Liver (tissue), 8 donors: ENCODE measurements at regions not wholly inside any gene's neighbourhood (a gene's known extent, or its start where the extent isn't known, plus 50 kb on each side); places are given as distances from the start of the nearest gene placed in this dataset.

Source experiments
- DNase-seq: peaks from one replicate; pipeline ENCODE4 v3.0.0-alpha.2; 2017; ENCODE audit warnings: low spot score
- H3K27ac ChIP-seq, 2 donors: one replicate each; pipeline ENCODE4 v1.7.0; 2013; ENCODE audit warnings: inconsistent platforms in 2 of 2, low read length in 2 of 2, control low read depth in 1 of 2, low read depth in 1 of 2, mild to moderate bottlenecking in 1 of 2
- H3K27me3 ChIP-seq, 4 donors: one replicate each; pipeline versions ENCODE4 v1.6.1 to v1.7.0; 2013; ENCODE audit warnings: low read length in 3 of 4, inconsistent platforms in 1 of 4, mild to moderate bottlenecking in 1 of 4, moderate library complexity in 1 of 4; ENCODE audit not compliant: control insufficient read depth in 4 of 4, insufficient read depth in 4 of 4
- H3K36me3 ChIP-seq, 4 donors: one replicate each; pipeline versions ENCODE4 v1.6.1 to v1.7.0; 2013; ENCODE audit warnings: low read length in 3 of 4, mild to moderate bottlenecking in 3 of 4, low read depth in 1 of 4, moderate library complexity in 1 of 4; ENCODE audit not compliant: control insufficient read depth in 4 of 4, insufficient read depth in 3 of 4
- H3K4me1 ChIP-seq, 4 donors: one replicate each; pipeline versions ENCODE4 v1.6.1 to v1.7.0; 2013; ENCODE audit warnings: low read length in 3 of 4, mild to moderate bottlenecking in 3 of 4, moderate library complexity in 1 of 4; ENCODE audit not compliant: control insufficient read depth in 4 of 4, insufficient read depth in 4 of 4
- H3K4me3 ChIP-seq, 3 donors: one replicate each; pipeline versions ENCODE4 v1.6.1 to v1.7.0; 2013; ENCODE audit warnings: low read length in 3 of 3, control low read depth in 1 of 3, low read depth in 1 of 3, mild to moderate bottlenecking in 1 of 3
- H3K9ac ChIP-seq, 2 donors: one replicate each; pipeline ENCODE4 v1.7.0; 2013; ENCODE audit warnings: low read length in 2 of 2, mild to moderate bottlenecking in 2 of 2, moderate library complexity in 2 of 2, control low read depth in 1 of 2, low read depth in 1 of 2
- H3K9me3 ChIP-seq, 4 donors: one replicate each; pipeline versions ENCODE4 v1.6.1 to v1.7.0; 2013; ENCODE audit warnings: low read length in 3 of 4; ENCODE audit not compliant: control insufficient read depth in 4 of 4
- EGR1 ChIP-seq, 2 donors: IDR thresholded peaks; 2 replicates each; pipeline ENCODE4 v1.6.1; 2016 to 2018; ENCODE audit warnings: antibody characterized with exemption in 2 of 2, low read depth in 2 of 2
- FOXA1 ChIP-seq: IDR thresholded peaks from 2 replicates; pipeline ENCODE4 v1.6.1; 2016; ENCODE audit warnings: antibody characterized with exemption
- FOXA2 ChIP-seq: IDR thresholded peaks from 2 replicates; pipeline ENCODE4 v1.6.1; 2016; ENCODE audit warnings: antibody characterized with exemption
- HNF4A ChIP-seq, 2 donors: conservative IDR thresholded peaks; 2 replicates each; pipeline ENCODE4 v1.6.1; 2016; ENCODE audit warnings: antibody characterized with exemption in 2 of 2, mild to moderate bottlenecking in 2 of 2
- HNF4G ChIP-seq: IDR thresholded peaks from 2 replicates; pipeline ENCODE4 v1.6.1; 2016; ENCODE audit warnings: antibody characterized with exemption
- NR2F2 ChIP-seq: IDR thresholded peaks from 2 replicates; pipeline ENCODE4 v1.6.1; 2016; ENCODE audit warnings: antibody characterized with exemption
- RAD21 ChIP-seq, 2 donors: IDR thresholded peaks; 2 replicates each; pipeline ENCODE4 v1.6.1; 2016; ENCODE audit warnings: antibody characterized with exemption in 2 of 2, mild to moderate bottlenecking in 2 of 2
- RXRA ChIP-seq, 2 donors: IDR thresholded peaks; 2 replicates each; pipeline ENCODE4 v1.6.1; 2017 to 2018; ENCODE audit warnings: antibody characterized with exemption in 2 of 2, mild to moderate bottlenecking in 1 of 2
- TAF1 ChIP-seq: conservative IDR thresholded peaks from 2 replicates; pipeline ENCODE4 v1.6.1; 2016; ENCODE audit warnings: antibody characterized with exemption, mild to moderate bottlenecking
- YY1 ChIP-seq: IDR thresholded peaks from 2 replicates; pipeline ENCODE4 v1.6.1; 2016; ENCODE audit warnings: antibody characterized with exemption, mild to moderate bottlenecking
- WGBS: extraction: QIAGEN DNeasy Blood & Tissue Kit; methylation state at CpG from one replicate; pipeline ENCODE4 v1.1.7; 2013; 5-methylcytosine and 5-hydroxymethylcytosine counted together
- TF ChIP-seq, protein P1 (sequence below): fragments of 150-350 bp; IDR thresholded peaks from 2 replicates; pipeline ENCODE4 v1.5.1; 2017; ENCODE audit warnings: improper control_type of control experiment, low read depth, low read length; ENCODE audit not compliant: missing input control
- TF ChIP-seq, protein P2 (sequence below): IDR thresholded peaks from 2 replicates; pipeline ENCODE4 v1.6.1; 2016; ENCODE audit warnings: antibody characterized with exemption
- TF ChIP-seq, protein P3 (sequence below): IDR thresholded peaks from 2 replicates; pipeline ENCODE4 v1.6.1; 2016; ENCODE audit warnings: antibody characterized with exemption
- TF ChIP-seq, protein P4 (sequence below): IDR thresholded peaks from 2 replicates; pipeline ENCODE4 v1.6.1; 2016; ENCODE audit warnings: antibody characterized with exemption
- donor health status: healthy.
- donor health status: healthy.
- donor health status: healthy.
- donor health status: healthy.
- donor health status: healthy.

DNA sequence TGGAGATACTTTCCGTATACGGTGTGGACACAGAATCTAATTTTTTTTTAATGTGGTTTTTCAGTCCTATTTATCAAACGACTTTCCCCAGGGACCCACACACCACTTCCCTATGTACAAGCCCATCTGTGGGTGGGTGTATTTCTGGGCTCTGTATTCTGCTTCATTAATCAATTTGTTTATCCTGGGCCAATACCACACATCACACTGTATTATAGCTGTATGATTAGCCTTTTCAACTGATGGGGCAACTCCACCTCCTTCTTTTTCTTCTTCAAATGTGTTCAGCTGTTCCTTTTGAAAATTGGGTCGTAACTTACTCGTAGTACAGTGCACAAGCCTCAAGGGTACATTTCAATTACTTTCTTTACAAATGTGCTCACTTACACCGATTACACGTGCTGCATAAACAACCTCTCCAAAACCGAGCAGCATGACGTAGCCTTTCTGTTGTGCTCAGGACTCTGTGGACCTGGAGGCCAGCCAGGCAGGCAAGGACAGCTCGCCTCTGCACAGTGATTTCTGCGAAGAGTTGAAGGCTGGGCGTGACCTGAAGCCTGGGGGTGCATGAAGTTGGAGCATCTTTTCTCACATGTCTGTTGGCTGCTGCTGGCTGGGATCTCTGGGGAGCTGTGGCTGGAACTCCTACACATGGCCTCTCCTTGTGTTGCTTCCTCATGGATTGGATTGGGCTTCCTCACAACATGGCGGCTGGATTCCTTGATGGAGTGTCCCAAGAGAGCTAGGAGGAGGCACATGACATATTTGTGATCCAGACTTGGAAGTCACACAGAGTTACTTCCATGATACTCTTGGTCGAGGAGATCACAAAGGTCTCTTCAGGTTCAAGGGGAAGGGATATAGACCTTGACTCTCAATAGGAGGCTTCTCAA, 126.5 kb downstream of the CRYAA start:
- Histone ChIP-seq H3K4me3 (no peak overlapping the region), H3K9ac (no peak overlapping the region), H3K4me1 (no peaks in the 10 kb centered on the region), H3K27ac (no peak overlapping the region), H3K27me3 (no peaks in the 10 kb centered on the region), H3K36me3 (no peaks in the 10 kb centered on the region), H3K9me3 (peaks cover 0 to 5% (median 1%) of the 10 kb centered on the region in 4 donors)
- DNase-seq: no peak
- TF ChIP-seq HNF4G (no peak), TAF1 (no peak)
- TF ChIP-seq, protein P1, sequence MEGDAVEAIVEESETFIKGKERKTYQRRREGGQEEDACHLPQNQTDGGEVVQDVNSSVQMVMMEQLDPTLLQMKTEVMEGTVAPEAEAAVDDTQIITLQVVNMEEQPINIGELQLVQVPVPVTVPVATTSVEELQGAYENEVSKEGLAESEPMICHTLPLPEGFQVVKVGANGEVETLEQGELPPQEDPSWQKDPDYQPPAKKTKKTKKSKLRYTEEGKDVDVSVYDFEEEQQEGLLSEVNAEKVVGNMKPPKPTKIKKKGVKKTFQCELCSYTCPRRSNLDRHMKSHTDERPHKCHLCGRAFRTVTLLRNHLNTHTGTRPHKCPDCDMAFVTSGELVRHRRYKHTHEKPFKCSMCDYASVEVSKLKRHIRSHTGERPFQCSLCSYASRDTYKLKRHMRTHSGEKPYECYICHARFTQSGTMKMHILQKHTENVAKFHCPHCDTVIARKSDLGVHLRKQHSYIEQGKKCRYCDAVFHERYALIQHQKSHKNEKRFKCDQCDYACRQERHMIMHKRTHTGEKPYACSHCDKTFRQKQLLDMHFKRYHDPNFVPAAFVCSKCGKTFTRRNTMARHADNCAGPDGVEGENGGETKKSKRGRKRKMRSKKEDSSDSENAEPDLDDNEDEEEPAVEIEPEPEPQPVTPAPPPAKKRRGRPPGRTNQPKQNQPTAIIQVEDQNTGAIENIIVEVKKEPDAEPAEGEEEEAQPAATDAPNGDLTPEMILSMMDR: no peak
- WGBS: 92% methylated on average over 14 of the region's 14 CpGs

DNA sequence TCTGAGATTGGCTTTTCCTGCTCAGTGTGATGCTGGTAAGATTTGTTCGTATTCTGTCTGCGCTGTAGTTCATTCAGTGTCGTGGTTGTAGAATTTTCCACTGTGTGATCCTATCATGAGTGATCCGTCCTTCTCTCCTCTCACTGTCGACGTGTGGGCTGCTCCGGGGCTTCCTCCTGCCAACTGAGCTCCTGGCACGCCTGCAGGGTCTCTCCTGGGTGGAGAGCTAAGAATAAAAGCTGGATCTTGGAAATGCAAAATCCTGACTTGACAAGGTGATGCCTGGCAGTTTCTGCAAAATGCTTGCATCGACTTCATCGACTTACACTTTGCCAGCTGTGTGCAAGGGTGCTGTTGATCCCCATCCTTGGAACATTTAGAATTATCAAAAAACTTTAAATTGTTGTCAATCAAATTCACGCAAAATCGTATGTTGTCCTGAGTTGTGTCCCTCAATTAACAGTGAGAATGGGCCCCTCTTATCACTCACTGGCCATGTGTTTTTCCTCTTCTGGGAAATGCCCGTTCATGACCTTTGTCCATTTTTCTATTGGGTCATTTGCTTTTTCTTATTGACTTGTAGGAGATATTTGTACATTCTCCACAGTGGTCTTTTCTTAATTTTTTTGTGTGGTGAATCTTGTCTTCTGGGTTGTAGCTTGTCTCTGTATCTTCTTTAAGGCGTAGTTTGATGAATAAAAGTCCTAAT, 125.5 kb downstream of the CRYAA start:
- Histone ChIP-seq H3K4me3 (no peak overlapping the region), H3K36me3 (no peaks in the 10 kb centered on the region), H3K9me3 (peaks cover 0 to 5% (median 1%) of the 10 kb centered on the region in 4 donors), H3K27ac (no peak overlapping the region), H3K4me1 (no peaks in the 10 kb centered on the region), H3K9ac (no peak overlapping the region), H3K27me3 (no peaks in the 10 kb centered on the region)
- DNase-seq: no peak
- TF ChIP-seq, protein P2, sequence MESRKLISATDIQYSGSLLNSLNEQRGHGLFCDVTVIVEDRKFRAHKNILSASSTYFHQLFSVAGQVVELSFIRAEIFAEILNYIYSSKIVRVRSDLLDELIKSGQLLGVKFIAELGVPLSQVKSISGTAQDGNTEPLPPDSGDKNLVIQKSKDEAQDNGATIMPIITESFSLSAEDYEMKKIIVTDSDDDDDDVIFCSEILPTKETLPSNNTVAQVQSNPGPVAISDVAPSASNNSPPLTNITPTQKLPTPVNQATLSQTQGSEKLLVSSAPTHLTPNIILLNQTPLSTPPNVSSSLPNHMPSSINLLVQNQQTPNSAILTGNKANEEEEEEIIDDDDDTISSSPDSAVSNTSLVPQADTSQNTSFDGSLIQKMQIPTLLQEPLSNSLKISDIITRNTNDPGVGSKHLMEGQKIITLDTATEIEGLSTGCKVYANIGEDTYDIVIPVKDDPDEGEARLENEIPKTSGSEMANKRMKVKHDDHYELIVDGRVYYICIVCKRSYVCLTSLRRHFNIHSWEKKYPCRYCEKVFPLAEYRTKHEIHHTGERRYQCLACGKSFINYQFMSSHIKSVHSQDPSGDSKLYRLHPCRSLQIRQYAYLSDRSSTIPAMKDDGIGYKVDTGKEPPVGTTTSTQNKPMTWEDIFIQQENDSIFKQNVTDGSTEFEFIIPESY: no peak
- peak in 1 of 2 donors; percentile 24 for TF ChIP-seq RXRA (IDR thresholded peaks at IDR 0.05)
- no peak for TF ChIP-seq NR2F2
- TF ChIP-seq, protein P1: no peak
- TF ChIP-seq RAD21 (IDR thresholded peaks at IDR 0.05): no peak
- no peak for TF ChIP-seq EGR1 (IDR thresholded peaks at IDR 0.05; ENCODE audit: low read depth in 2 of 2)
- TF ChIP-seq HNF4A (conservative IDR thresholded peaks at IDR 0.05): peak in 1 of 2 donors; percentile 28
- no peak for TF ChIP-seq FOXA2
- no peak for TF ChIP-seq YY1
- TF ChIP-seq FOXA1: no peak
- TF ChIP-seq, protein P3, sequence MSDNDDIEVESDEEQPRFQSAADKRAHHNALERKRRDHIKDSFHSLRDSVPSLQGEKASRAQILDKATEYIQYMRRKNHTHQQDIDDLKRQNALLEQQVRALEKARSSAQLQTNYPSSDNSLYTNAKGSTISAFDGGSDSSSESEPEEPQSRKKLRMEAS: no peak
- TF ChIP-seq, protein P4, sequence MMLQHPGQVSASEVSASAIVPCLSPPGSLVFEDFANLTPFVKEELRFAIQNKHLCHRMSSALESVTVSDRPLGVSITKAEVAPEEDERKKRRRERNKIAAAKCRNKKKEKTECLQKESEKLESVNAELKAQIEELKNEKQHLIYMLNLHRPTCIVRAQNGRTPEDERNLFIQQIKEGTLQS: no peak
- TF ChIP-seq TAF1: no peak
- WGBS: 74% methylated on average over 14 of the region's 14 CpGs
